ENCODE measurements at regions not wholly inside any gene's neighbourhood (a gene's known extent, or its start where the extent isn't known, plus 50 kb on each side); places are given as distances from the start of the nearest gene placed in this dataset.
"Not testable (repeated sequence)": the region's sequence is repeated elsewhere in the genome, so short reads cannot be mapped to it uniquely, and the experiment has no call there.

GRCh38 chr21:35436899-35437298, 387.8 kb upstream of the RUNX1 start:
- Histone ChIP-seq H3K79me2 (ENCODE audit: insufficient read depth, low read length) (no peaks in the 10 kb centered on the region), H3K4me2 (ENCODE audit: low read depth, low read length) (no peak overlapping the region), H3K27me3 (ENCODE audit: control insufficient read depth in 1 of 2, insufficient read depth in 2 of 2, low read length in 2 of 2) (no peaks in the 10 kb centered on the region), H3K9me3 (ENCODE audit: low read length) (no peaks in the 10 kb centered on the region), H2AFZ (ENCODE audit: low read length) (no peak overlapping the region), H3K4me1 (ENCODE audit: insufficient read depth, low read length) (no peaks in the 10 kb centered on the region), H3K27ac (ENCODE audit: extremely low read length, insufficient read depth, low read length) (no peak overlapping the region), H3K9ac (ENCODE audit: insufficient read depth, low read depth, low read length) (no peak overlapping the region), H3K4me3 (replicated peaks in 1 of 3; ENCODE audit: insufficient read depth in 1 of 3, low read depth in 2 of 3, low read length in 3 of 3) (no peak overlapping the region), H3K36me3 (replicated peaks in 1 of 2; ENCODE audit: control insufficient read depth in 1 of 2, insufficient read depth in 2 of 2, low read length in 2 of 2) (no peaks in the 10 kb centered on the region), H4K20me1 (ENCODE audit: insufficient read depth, low read length) (no peaks in the 10 kb centered on the region)
- no TSS peak for BruUV-seq (replicated peaks)
- intact Hi-C loops (cut with micrococcal nuclease; ENCODE audit: unreplicated experiment) (no loop called here), in situ Hi-C loops (cut with HindIII; ENCODE audit: extremely low pct_ligation_motif_present, low pct_unique_long_range_greater_than_20kb) (no loop called here)
- no peak for DNase-seq (ENCODE audit: low spot score)
- no peak for ATAC-seq
- TF ChIP-seq RXRB (CRISPR knock-in tag; IDR thresholded peaks at IDR 0.05; ENCODE audit: borderline replicate concordance) (no peak), HMG20A (CRISPR knock-in tag; IDR thresholded peaks at IDR 0.05; ENCODE audit: borderline replicate concordance) (no peak), SRSF1 (optimal IDR thresholded peaks at IDR 0.05; ENCODE audit: low read depth, low read length) (no peak), TSC22D2 (CRISPR knock-in tag; IDR thresholded peaks at IDR 0.05; ENCODE audit: borderline replicate concordance) (no peak), BRCA1 (CRISPR knock-in tag; IDR thresholded peaks at IDR 0.05) (no peak), HMG20B (CRISPR knock-in tag; conservative IDR thresholded peaks at IDR 0.05) (no peak), NR1H2 (CRISPR knock-in tag; IDR thresholded peaks at IDR 0.05; ENCODE audit: borderline replicate concordance, low read depth) (no peak), ZNF232 (CRISPR knock-in tag; IDR thresholded peaks at IDR 0.05; ENCODE audit: borderline replicate concordance) (no peak)
- CTCF ChIA-PET (ENCODE audit: low intra/inter-chr PET ratio, low total read pairs) = no interaction called here
- FAIRE-seq = no peak
- WGBS (ENCODE audit: low lambda C conversion rate) = 10% methylated on average over 1 of the region's 1 CpG
- POLR2A ChIA-PET = no interaction called here

GRCh38 chr21:35432601-35433000, 383.5 kb upstream of the RUNX1 start:
- intact Hi-C loops (cut with micrococcal nuclease; ENCODE audit: unreplicated experiment); H3K4me1 ChIP-seq (ENCODE audit: insufficient read depth, low read length); H3K27ac ChIP-seq (ENCODE audit: extremely low read length, insufficient read depth, low read length); H3K36me3 ChIP-seq (replicated peaks in 1 of 2; ENCODE audit: control insufficient read depth in 1 of 2, insufficient read depth in 2 of 2, low read length in 2 of 2); H4K20me1 ChIP-seq (ENCODE audit: insufficient read depth, low read length); H3K4me2 ChIP-seq (ENCODE audit: low read depth, low read length); H3K9me3 ChIP-seq (ENCODE audit: low read length); in situ Hi-C loops (cut with HindIII; ENCODE audit: extremely low pct_ligation_motif_present, low pct_unique_long_range_greater_than_20kb); H2AFZ ChIP-seq (ENCODE audit: low read length); CTCF ChIA-PET (ENCODE audit: low intra/inter-chr PET ratio, low total read pairs); BruUV-seq (replicated peaks); DNase-seq (ENCODE audit: low spot score); H3K9ac ChIP-seq (ENCODE audit: insufficient read depth, low read depth, low read length); ATAC-seq; H3K79me2 ChIP-seq (ENCODE audit: insufficient read depth, low read length); H3K27me3 ChIP-seq (ENCODE audit: control insufficient read depth in 1 of 2, insufficient read depth in 2 of 2, low read length in 2 of 2); FAIRE-seq; POLR2A ChIA-PET; H3K4me3 ChIP-seq (replicated peaks in 1 of 3; ENCODE audit: insufficient read depth in 1 of 3, low read depth in 2 of 3, low read length in 3 of 3): not testable (repeated sequence)
- 65% methylated on average over 4 of the region's 5 CpGs for WGBS (ENCODE audit: low lambda C conversion rate)

Data from HepG2 (cell line).